ENCODE measurements at regions not wholly inside any gene's neighbourhood (a gene's known extent, or its start where the extent isn't known, plus 50 kb on each side); places are given as distances from the start of the nearest gene placed in this dataset.

DNA sequence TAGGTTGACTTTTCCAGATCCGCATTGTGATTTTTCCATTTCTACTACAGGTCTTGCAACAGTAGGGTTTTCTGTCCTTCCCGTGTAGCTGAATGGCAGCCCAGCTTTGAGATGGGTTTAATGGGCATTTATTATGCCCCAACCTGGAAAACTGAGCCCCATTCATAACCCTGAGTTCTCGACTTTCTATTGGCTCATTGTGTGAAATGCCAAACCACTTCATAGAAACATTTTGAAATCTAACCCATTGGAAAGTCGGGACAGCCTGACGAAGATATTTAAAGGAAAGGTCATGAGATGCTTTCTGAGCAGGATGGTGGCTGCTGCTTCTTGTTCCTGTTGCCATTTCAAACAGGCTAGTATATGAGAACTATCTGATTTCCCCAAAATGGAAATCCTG is 203.5 kb downstream of the ZFP36L2 start:
- TF ChIP-seq, protein P1, sequence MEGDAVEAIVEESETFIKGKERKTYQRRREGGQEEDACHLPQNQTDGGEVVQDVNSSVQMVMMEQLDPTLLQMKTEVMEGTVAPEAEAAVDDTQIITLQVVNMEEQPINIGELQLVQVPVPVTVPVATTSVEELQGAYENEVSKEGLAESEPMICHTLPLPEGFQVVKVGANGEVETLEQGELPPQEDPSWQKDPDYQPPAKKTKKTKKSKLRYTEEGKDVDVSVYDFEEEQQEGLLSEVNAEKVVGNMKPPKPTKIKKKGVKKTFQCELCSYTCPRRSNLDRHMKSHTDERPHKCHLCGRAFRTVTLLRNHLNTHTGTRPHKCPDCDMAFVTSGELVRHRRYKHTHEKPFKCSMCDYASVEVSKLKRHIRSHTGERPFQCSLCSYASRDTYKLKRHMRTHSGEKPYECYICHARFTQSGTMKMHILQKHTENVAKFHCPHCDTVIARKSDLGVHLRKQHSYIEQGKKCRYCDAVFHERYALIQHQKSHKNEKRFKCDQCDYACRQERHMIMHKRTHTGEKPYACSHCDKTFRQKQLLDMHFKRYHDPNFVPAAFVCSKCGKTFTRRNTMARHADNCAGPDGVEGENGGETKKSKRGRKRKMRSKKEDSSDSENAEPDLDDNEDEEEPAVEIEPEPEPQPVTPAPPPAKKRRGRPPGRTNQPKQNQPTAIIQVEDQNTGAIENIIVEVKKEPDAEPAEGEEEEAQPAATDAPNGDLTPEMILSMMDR (conservative IDR thresholded peaks at IDR 0.05; ENCODE audit: low read depth, low read length) = no peak
- TF ChIP-seq EZH2 (IDR thresholded peaks at IDR 0.05; ENCODE audit: borderline replicate concordance, low read depth, low read length, poor library complexity, severe bottlenecking) = no peak
